ENCODE measurements at regions not wholly inside any gene's neighbourhood (a gene's known extent, or its start where the extent isn't known, plus 50 kb on each side); places are given as distances from the start of the nearest gene placed in this dataset.

- no peak for TF ChIP-seq ZNF724P (CRISPR knock-in tag; IDR thresholded peaks at IDR 0.05; ENCODE audit: borderline replicate concordance)
- TF ChIP-seq CHD2 (IDR thresholded peaks at IDR 0.05; ENCODE audit: low read depth, low read length) = no peak
- no peak for TF ChIP-seq ETV5 (CRISPR knock-in tag; IDR thresholded peaks at IDR 0.05; ENCODE audit: borderline replicate concordance)
- TF ChIP-seq CHD4 (IDR thresholded peaks at IDR 0.05; ENCODE audit: borderline replicate concordance, low read length) = no peak
- TF ChIP-seq ZNF484 (CRISPR knock-in tag; IDR thresholded peaks at IDR 0.05; ENCODE audit: borderline replicate concordance, low read depth) = no peak
- TF ChIP-seq SIN3A (IDR thresholded peaks at IDR 0.05; ENCODE audit: borderline replicate concordance, low read depth, low read length) = no peak
- no peak for TF ChIP-seq EP300 (IDR thresholded peaks at IDR 0.05; ENCODE audit: low read depth in 2 of 2, low read length in 2 of 2)
- TF ChIP-seq EP300 (CRISPR knock-in tag; IDR thresholded peaks at IDR 0.05; ENCODE audit: borderline replicate concordance) = no peak
- no peak for TF ChIP-seq NONO (IDR thresholded peaks at IDR 0.05)
- TF ChIP-seq NONO (CRISPR knock-in tag; conservative IDR thresholded peaks at IDR 0.05) = no peak
- TF ChIP-seq TOE1 (CRISPR knock-in tag; IDR thresholded peaks at IDR 0.05) = no peak
- no peak for TF ChIP-seq ZFP1 (CRISPR knock-in tag; IDR thresholded peaks at IDR 0.05)
Measured at GRCh38 chr11:45507916-45508315, 157.5 kb downstream of the CHST1 start.
